HepG2 (cell line): ENCODE measurements at regions not wholly inside any gene's neighbourhood (a gene's known extent, or its start where the extent isn't known, plus 50 kb on each side); places are given as distances from the start of the nearest gene placed in this dataset.
A peak's percentile ranks its signal among the peaks of the same experiment; 100 is the strongest.

Experiments
- ARID4A ChIP-seq: sonication (generic); formaldehyde crosslinking; IDR thresholded peaks from 2 replicates; pipeline ENCODE4 v1.5.0; 2020; ENCODE audit warnings: mild to moderate bottlenecking, missing genetic modification reagents, borderline replicate concordance
- DNMT3B ChIP-seq: conservative IDR thresholded peaks from 2 replicates; pipeline ENCODE4 v1.6.1; 2016; ENCODE audit warnings: missing biosample characterization, control low read depth
- GFI1 ChIP-seq: sonication (generic); formaldehyde crosslinking; IDR thresholded peaks from 2 replicates; pipeline ENCODE4 v1.5.0; 2020; ENCODE audit warnings: missing genetic modification reagents, mild to moderate bottlenecking, borderline replicate concordance
- KLF15 ChIP-seq: sonication (generic); formaldehyde crosslinking; IDR thresholded peaks from 2 replicates; pipeline ENCODE4 v1.8.1; 2023; ENCODE audit warnings: borderline replicate concordance, mild to moderate bottlenecking, inconsistent platforms, missing genetic modification reagents, mixed read lengths
- KLF6 ChIP-seq: IDR thresholded peaks from 2 replicates; pipeline ENCODE4 v1.8.0; 2016; ENCODE audit warnings: missing biosample characterization, missing genetic modification reagents
- NCOA1 ChIP-seq: sonication (generic); formaldehyde crosslinking; IDR thresholded peaks from 2 replicates; pipeline ENCODE4 v1.9.0; 2021; ENCODE audit warnings: missing genetic modification reagents
- PPARG ChIP-seq: conservative IDR thresholded peaks from 2 replicates; pipeline ENCODE4 v1.6.1; 2016; ENCODE audit warnings: missing biosample characterization, missing genetic modification reagents
- SATB2 ChIP-seq: sonication (generic); formaldehyde crosslinking; IDR thresholded peaks from 2 replicates; pipeline ENCODE4 v1.5.0; 2020; ENCODE audit warnings: missing genetic modification reagents
- SRSF1 ChIP-seq: fragments of 200-400 bp; formaldehyde crosslinking; optimal IDR thresholded peaks from 2 replicates; pipeline ENCODE3; 2017; ENCODE audit warnings: mild to moderate bottlenecking, low read depth, low read length, moderate library complexity
- ZNF180 ChIP-seq: sonication (generic); formaldehyde crosslinking; IDR thresholded peaks from 2 replicates; pipeline ENCODE4 v1.4.0; 2020; ENCODE audit warnings: low read depth, missing genetic modification reagents, borderline replicate concordance
- ZNF318 ChIP-seq: sonication (generic); formaldehyde crosslinking; IDR thresholded peaks from 2 replicates; pipeline ENCODE4 v1.4.0; 2020; ENCODE audit warnings: mild to moderate bottlenecking, missing genetic modification reagents
- ZNF335 ChIP-seq: sonication (generic); formaldehyde crosslinking; IDR thresholded peaks from 2 replicates; pipeline ENCODE4 v1.4.0; 2020; ENCODE audit warnings: missing genetic modification reagents
- ZNF547 ChIP-seq: sonication (generic); formaldehyde crosslinking; IDR thresholded peaks from 2 replicates; pipeline ENCODE4 v1.5.1; 2020; ENCODE audit warnings: mild to moderate bottlenecking, missing genetic modification reagents
- ZNF710 ChIP-seq: sonication (generic); formaldehyde crosslinking; IDR thresholded peaks from 2 replicates; pipeline ENCODE4 v1.5.0; 2020; ENCODE audit warnings: mild to moderate bottlenecking, missing genetic modification reagents, borderline replicate concordance

GRCh38 chr2:42926434-42927333 is 134.3 kb upstream of the HAAO start (continued):
- TF ChIP-seq ZNF710 (peak; percentile 71), ZNF547 (CRISPR knock-in tag) (no peak), ZNF318 (CRISPR knock-in tag) (no peak; the same call in 1 of the 2 replicates), ZNF180 (CRISPR knock-in tag) (no peak), KLF6 (CRISPR knock-in tag) (no peak), ZNF335 (0 out of 2 replicates have a peak, but pooled peaks have one; percentile 30), GFI1 (CRISPR knock-in tag) (no peak), ARID4A (CRISPR knock-in tag) (peak; percentile 55; the same call in 1 of the 2 replicates), DNMT3B (CRISPR knock-in tag) (no peak), SRSF1 (no peak), KLF15 (CRISPR knock-in tag) (no peak), NCOA1 (CRISPR knock-in tag) (0 out of 2 replicates have a peak, but pooled peaks have one; percentile 10), PPARG (CRISPR knock-in tag) (no peak; the same call in 1 of the 2 replicates), SATB2 (peak; percentile 66; the same call in 1 of the 2 replicates)
